WTC11 (cell line): ENCODE measurements at regions not wholly inside any gene's neighbourhood (a gene's known extent, or its start where the extent isn't known, plus 50 kb on each side); places are given as distances from the start of the nearest gene placed in this dataset.

Experiments used
- ATAC-seq: fragments of 200-7000 bp; cut with Tn5 transposase; 2 replicates; pipeline ENCODE4 v1.10.0; 2021; ENCODE audit warnings: mild to moderate bottlenecking, moderate library complexity
- CTCF ChIA-PET: fragments of 300-600 bp; sonication (Branson Sonifier 250); formaldehyde crosslinking; loops from one replicate; lab custom pipeline; 2021; ENCODE audit warnings: antibody characterized with exemption; lab: Charles Lee
- POLR2A ChIA-PET: fragments of 350-600 bp; sonication (Branson Sonifier 250); formaldehyde crosslinking; loops from one replicate; lab custom pipeline; 2021; ENCODE audit warnings: antibody characterized with exemption; lab: Charles Lee
- DNase-seq: peaks from one replicate; pipeline ENCODE4 v3.0.0; 2021; ENCODE audit warnings: low spot score
- H3K27ac Mint-ChIP-seq: 2 replicates; pipeline ENCODE4 v1.8.0; 2021; ENCODE audit warnings: mixed read lengths
- H3K27me3 Mint-ChIP-seq: 2 replicates; pipeline ENCODE4 v1.8.0; 2021; ENCODE audit warnings: low read depth, mild to moderate bottlenecking, moderate library complexity, mixed read lengths
- H3K36me3 Mint-ChIP-seq: 2 replicates; pipeline ENCODE4 v1.8.0; 2021; ENCODE audit warnings: mixed read lengths
- H3K4me1 Mint-ChIP-seq: 2 replicates; pipeline ENCODE4 v1.8.0; 2022; ENCODE audit warnings: mixed read lengths
- H3K4me3 Mint-ChIP-seq: 2 replicates; pipeline ENCODE4 v1.8.0; 2021; ENCODE audit warnings: mild to moderate bottlenecking, moderate library complexity, mixed read lengths
- H3K9me3 Mint-ChIP-seq: 2 replicates; pipeline ENCODE4 v1.8.0; 2021; ENCODE audit warnings: mixed read lengths
- ATF6 ChIP-seq: sonication (generic); formaldehyde crosslinking; IDR thresholded peaks from 2 replicates; pipeline ENCODE4 v1.8.1; 2023; ENCODE audit warnings: mild to moderate bottlenecking, missing genetic modification reagents
- E2F1 ChIP-seq: sonication (generic); formaldehyde crosslinking; IDR thresholded peaks from 2 replicates; pipeline ENCODE4 v1.8.0; 2022; ENCODE audit warnings: mild to moderate bottlenecking, missing genetic modification reagents
- E2F4 ChIP-seq: sonication (generic); formaldehyde crosslinking; IDR thresholded peaks from 2 replicates; pipeline ENCODE4 v1.8.1; 2022; ENCODE audit warnings: low read depth, mild to moderate bottlenecking, moderate library complexity, missing genetic modification reagents, borderline replicate concordance
- EMX1 ChIP-seq: fragments of 250-450 bp; sonication (Bioruptor Pico); IDR thresholded peaks from 2 replicates; pipeline ENCODE4 v1.8.0; 2021; ENCODE audit warnings: mild to moderate bottlenecking
- FOXP4 ChIP-seq: sonication (generic); formaldehyde crosslinking; IDR thresholded peaks from 2 replicates; pipeline ENCODE4 v1.8.0; 2022; ENCODE audit warnings: mild to moderate bottlenecking, missing genetic modification reagents
- IRF2 ChIP-seq: sonication (generic); formaldehyde crosslinking; IDR thresholded peaks from 2 replicates; pipeline ENCODE4 v1.8.0; 2022; ENCODE audit warnings: low read depth, missing genetic modification reagents, borderline replicate concordance
- NFATC4 ChIP-seq: fragments of 250-450 bp; sonication (Bioruptor Pico); IDR thresholded peaks from 2 replicates; pipeline ENCODE4 v1.9.0; 2021; ENCODE audit warnings: mild to moderate bottlenecking
- RELA ChIP-seq: sonication (generic); formaldehyde crosslinking; IDR thresholded peaks from 2 replicates; pipeline ENCODE4 v1.8.1; 2022; ENCODE audit warnings: missing genetic modification reagents, mild to moderate bottlenecking, borderline replicate concordance
- TCF7 ChIP-seq: sonication (generic); formaldehyde crosslinking; IDR thresholded peaks from 2 replicates; pipeline ENCODE4 v1.8.0; 2022; ENCODE audit warnings: mild to moderate bottlenecking, low read depth, missing genetic modification reagents, moderate library complexity
- ZMAT4 ChIP-seq: fragments of 250-450 bp; sonication (Bioruptor Pico); IDR thresholded peaks from 2 replicates; pipeline ENCODE4 v1.9.0; 2021; ENCODE audit warnings: mild to moderate bottlenecking
- ZNF263 ChIP-seq: sonication (generic); formaldehyde crosslinking; IDR thresholded peaks from 2 replicates; pipeline ENCODE4 v1.8.1; 2022; ENCODE audit warnings: low read depth, mild to moderate bottlenecking, moderate library complexity, missing genetic modification reagents
- ZNF416 ChIP-seq: fragments of 250-450 bp; sonication (Bioruptor Pico); IDR thresholded peaks from 2 replicates; pipeline ENCODE4 v1.9.0; 2021; ENCODE audit warnings: mild to moderate bottlenecking, inconsistent platforms
- ZNF423 ChIP-seq: fragments of 250-450 bp; sonication (Bioruptor Pico); IDR thresholded peaks from 2 replicates; pipeline ENCODE4 v2.1.2; 2022; ENCODE audit warnings: mild to moderate bottlenecking, moderate library complexity
- ZNF532 ChIP-seq: fragments of 250-450 bp; sonication (Bioruptor Pico); IDR thresholded peaks from 2 replicates; pipeline ENCODE4 v1.9.0; 2021; ENCODE audit warnings: mild to moderate bottlenecking, borderline replicate concordance

- no peak for TF ChIP-seq ZNF263 (CRISPR knock-in tag)
- TF ChIP-seq ZNF532 (CRISPR knock-in tag), result no peak
- TF ChIP-seq TCF7 (CRISPR knock-in tag), result no peak
Observed at GRCh38 chr2:2777213-2777612, 446.1 kb upstream of the MYT1L start (continued).

- ATAC-seq (no peak), DNase-seq (no peak)
- H3K4me1 Mint-ChIP-seq, result peaks cover 25% of the 10 kb centered on the region
- ChIA-PET POLR2A (no interaction called here), CTCF (no interaction called here)
- peaks cover 33% of the 10 kb centered on the region for H3K9me3 Mint-ChIP-seq
- TF ChIP-seq E2F4 (no peak), ZNF416 (no peak), IRF2 (CRISPR knock-in tag) (no peak), ZNF423 (no peak), ATF6 (CRISPR knock-in tag) (no peak), RELA (CRISPR knock-in tag) (no peak), E2F1 (CRISPR knock-in tag) (no peak), FOXP4 (CRISPR knock-in tag) (no peak), NFATC4 (no peak), EMX1 (CRISPR knock-in tag) (no peak), ZMAT4 (CRISPR knock-in tag) (no peak), TCF7 (CRISPR knock-in tag) (no peak)
- H3K27me3 Mint-ChIP-seq, result peaks cover 11% of the 10 kb centered on the region
- H3K27ac Mint-ChIP-seq, result no peak overlapping the region
- H3K4me3 Mint-ChIP-seq, result no peak overlapping the region
- peaks cover 7% of the 10 kb centered on the region for H3K36me3 Mint-ChIP-seq
Observed at GRCh38 chr2:2775018-2775417, 443.9 kb upstream of the MYT1L start.
